ENCODE measurements at regions not wholly inside any gene's neighbourhood (a gene's known extent, or its start where the extent isn't known, plus 50 kb on each side); places are given as distances from the start of the nearest gene placed in this dataset.
A peak's percentile ranks its signal among the peaks of the same experiment; 100 is the strongest.

GRCh38 chr2:160870729-160871465 is 289.3 kb upstream of the TANK start:
- no peak for DNase-seq (ENCODE audit: low spot score)

- DNase-seq (ENCODE audit: low spot score), result no peak
Observed at GRCh38 chr2:160871953-160872352, 288.3 kb upstream of the TANK start.

GRCh38 chr2:160876029-160876428 is 284.2 kb upstream of the TANK start:
- no peak for DNase-seq (ENCODE audit: low spot score)

GRCh38 chr2:160876765-160877164 is 283.5 kb upstream of the TANK start:
- DNase-seq (ENCODE audit: low spot score), result no peak

- DNase-seq (ENCODE audit: low spot score), result no peak
Observed at GRCh38 chr2:160878618-160879017, 281.6 kb upstream of the TANK start.

- DNase-seq (ENCODE audit: low spot score), result no peak
Observed at GRCh38 chr2:160882906-160883305, 277.3 kb upstream of the TANK start.

- no peak for DNase-seq (ENCODE audit: low spot score)
Observed at GRCh38 chr2:160884056-160884455, 276.2 kb upstream of the TANK start.

GRCh38 chr2:160889439-160890170 is 270.6 kb upstream of the TANK start:
- DNase-seq (ENCODE audit: low spot score), result no peak

GRCh38 chr2:160890667-160891352 is 269.4 kb upstream of the TANK start:
- no peak for DNase-seq (ENCODE audit: low spot score)

GRCh38 chr2:160891353-160891740 is 268.9 kb upstream of the TANK start:
- DNase-seq (ENCODE audit: low spot score), result no peak

GRCh38 chr2:160892204-160892603 is 268.0 kb upstream of the TANK start:
- no peak for DNase-seq (ENCODE audit: low spot score)

GRCh38 chr2:160893581-160893980 is 266.6 kb upstream of the TANK start:
- DNase-seq (ENCODE audit: low spot score), result no peak

- DNase-seq (ENCODE audit: low spot score), result no peak
Observed at GRCh38 chr2:160898581-160899307, 261.5 kb upstream of the TANK start.

- DNase-seq (ENCODE audit: low spot score), result no peak
Observed at GRCh38 chr2:160901613-160902012, 258.6 kb upstream of the TANK start.

- DNase-seq (ENCODE audit: low spot score), result no peak
Observed at GRCh38 chr2:160905862-160906261, 254.4 kb upstream of the TANK start.

- DNase-seq (ENCODE audit: low spot score), result no peak
Observed at GRCh38 chr2:160906878-160907277, 253.3 kb upstream of the TANK start.

- DNase-seq (ENCODE audit: low spot score), result no peak
Observed at GRCh38 chr2:160907738-160908137, 252.5 kb upstream of the TANK start.

- no peak for DNase-seq (ENCODE audit: low spot score)
Observed at GRCh38 chr2:160908157-160908556, 252.1 kb upstream of the TANK start.

GRCh38 chr2:160909781-160910242 is 250.4 kb upstream of the TANK start:
- DNase-seq (ENCODE audit: low spot score), result peak; percentile 60

GRCh38 chr2:160910681-160911080 is 249.5 kb upstream of the TANK start:
- no peak for DNase-seq (ENCODE audit: low spot score)

- no peak for DNase-seq (ENCODE audit: low spot score)
Observed at GRCh38 chr2:160911258-160911657, 249.0 kb upstream of the TANK start.

GRCh38 chr2:160912276-160912675 is 248.0 kb upstream of the TANK start:
- no peak for DNase-seq (ENCODE audit: low spot score)

Data from H4 (cell line).